HG03439 (cell line): ENCODE measurements at regions not wholly inside any gene's neighbourhood (a gene's known extent, or its start where the extent isn't known, plus 50 kb on each side); places are given as distances from the start of the nearest gene placed in this dataset.

ENCODE experiments used
- ATAC-seq: cut with Tn5 transposase; IDR thresholded peaks from one replicate; pipeline ENCODE4 v1.9.1; 2021; ENCODE audit warnings: mild to moderate bottlenecking, moderate library complexity; ENCODE audit not compliant: unreplicated experiment

DNA sequence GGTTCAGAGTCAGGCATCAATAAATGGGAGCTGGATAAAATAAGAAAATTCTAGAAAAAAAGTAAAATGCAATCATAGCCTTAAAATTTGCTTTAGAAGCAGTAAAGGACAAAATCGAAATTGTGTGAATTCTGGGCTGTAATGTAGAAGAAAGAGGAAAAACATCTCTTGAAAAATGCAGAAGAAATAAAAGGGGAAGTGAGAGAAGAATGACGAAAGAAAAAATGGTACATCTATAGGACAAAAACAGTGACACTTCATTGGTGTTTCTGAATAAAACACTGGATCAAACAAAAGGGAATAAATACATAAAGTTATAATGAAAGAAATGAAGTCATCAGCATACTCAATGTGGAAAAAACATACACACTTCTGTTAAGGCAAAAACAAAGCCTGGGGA is 642.3 kb downstream of the ACTL7B start:
- ATAC-seq: no peak

DNA sequence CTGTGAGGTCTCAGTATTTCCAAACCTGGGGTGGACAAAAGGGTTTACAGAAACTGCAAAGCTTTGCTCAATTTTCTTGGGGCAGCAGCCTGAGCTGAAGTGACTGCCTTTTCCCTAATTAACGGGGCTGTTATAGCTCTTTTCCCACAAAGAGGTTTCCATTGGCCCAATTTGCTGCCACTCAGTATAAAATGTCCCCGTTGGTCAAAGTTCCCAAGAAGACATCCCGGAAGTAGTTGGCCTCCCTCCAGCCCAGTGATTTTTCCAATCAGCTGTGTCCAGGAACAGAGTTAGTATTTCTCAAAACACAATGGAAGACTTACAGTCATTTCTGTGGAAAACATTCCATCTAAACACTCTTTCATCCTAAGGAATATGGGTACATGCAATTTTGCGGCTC is 643.6 kb downstream of the ACTL7B start:
- no peak for ATAC-seq

DNA sequence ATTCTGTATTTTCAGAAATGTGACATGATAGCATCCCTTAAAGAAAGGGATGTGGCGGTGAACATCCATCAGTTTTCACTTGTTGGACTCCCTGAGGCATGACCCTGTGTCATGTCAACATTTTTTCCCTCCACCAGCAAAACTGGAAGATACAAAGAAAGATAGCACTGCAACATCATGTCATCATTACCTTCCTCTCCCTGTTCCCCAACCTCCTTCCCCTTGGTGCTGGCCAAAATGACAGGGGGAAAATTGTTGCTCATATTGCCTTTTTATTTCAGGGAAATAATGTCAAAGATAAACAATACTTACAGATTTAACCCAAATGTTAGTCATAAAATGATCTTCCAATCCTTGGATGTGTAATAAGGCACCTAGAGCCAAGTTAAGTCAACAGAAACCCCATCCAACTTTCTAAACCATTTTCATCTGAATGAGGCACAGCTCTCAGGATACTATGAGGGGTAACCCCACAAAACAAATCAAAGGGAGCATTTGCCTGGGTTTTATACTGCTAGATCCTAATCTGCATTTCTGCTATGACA is 644.3 kb downstream of the ACTL7B start:
- ATAC-seq: no peak

DNA sequence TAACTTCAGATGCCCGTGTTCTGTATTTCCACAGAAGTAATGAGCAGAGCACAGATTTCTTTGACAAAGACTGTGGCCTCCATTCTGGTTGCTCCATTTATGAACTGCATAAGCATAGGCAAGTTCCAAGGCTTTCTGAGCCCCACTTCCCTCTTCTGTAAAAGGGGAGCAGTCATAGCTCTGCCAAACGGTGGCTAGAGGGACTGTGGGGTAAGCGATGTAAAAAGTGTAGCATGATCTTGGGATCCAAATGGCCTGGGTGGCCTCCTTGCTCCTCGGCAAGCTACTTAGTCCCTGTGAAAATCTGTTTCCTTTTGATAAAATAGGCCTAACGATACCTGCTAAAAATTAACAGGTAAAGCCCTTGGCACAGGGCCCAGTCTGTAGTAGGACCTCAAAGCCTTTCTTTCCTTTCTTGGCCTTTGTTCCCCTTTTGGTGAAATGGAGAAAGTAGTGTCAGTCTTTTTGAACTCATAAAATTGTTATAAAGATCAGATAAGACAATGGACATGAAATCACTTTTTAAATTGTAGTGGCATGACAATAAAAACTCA is 646.6 kb downstream of the ACTL7B start:
- ATAC-seq: no peak

DNA sequence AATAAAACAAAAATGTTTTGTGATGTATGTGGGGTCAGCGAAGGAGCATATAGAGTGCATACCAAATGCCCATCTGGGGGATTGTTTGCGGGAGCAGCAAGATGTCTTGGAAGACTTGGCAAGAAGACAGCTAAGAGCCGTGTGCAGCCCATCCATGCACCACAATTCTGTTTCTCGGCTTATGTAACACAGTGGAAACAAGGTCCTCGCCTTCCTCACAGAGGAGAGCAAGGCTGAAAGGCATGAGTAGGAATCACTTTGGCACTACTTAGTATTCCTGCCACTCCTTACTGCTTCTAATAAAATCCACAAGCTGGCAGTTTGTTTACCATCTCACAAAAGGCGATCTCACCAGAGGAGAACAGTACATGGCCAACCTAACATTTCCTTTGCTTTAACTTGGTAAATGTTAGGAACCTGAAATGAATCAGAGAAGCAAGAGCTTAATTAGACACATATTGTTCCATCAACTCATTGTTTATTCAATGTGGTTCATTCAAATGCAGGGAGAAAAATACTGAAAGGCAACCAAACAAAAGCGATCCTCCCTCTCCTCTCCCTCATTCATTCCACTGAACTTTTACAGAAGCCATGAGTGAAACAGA is 648.1 kb downstream of the ACTL7B start:
- ATAC-seq: no peak

DNA sequence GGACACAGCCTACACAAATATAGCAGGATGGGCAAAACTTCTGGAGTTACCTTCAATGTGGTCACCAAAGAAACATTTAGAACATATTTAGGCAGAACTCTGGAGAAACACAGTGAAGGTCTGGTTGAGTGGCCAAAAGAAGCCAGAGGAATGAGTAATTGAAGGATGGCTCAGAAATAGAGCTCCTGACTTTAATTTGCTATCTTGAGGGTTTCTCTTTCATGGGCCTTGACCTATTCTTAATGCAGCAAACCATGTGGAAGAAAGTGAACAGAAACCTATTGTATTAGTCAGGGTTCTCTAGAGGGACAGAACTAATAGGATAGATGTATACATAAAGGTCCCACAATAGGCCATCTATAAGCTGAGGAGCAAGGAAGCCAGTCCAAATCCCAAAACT is 650.5 kb downstream of the ACTL7B start:
- ATAC-seq: no peak

DNA sequence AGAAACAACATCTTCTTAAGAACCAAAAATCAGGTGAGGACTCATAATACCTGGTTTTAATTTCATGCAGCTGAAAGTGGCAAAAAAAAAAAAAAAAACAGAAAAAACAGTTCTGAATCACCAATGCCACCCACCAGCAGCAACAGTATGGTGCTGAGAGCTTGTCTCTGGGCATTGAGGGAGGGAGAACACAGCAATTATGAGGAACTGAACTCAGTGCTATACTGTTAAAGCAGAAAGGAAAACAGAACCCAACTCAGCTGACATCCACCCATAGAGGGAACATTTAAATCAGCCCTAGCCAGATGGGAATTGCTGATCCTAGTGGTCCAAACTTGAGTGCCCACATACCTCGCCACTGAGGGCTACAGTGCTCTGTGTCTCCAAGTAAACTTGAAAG is 657.9 kb downstream of the ACTL7B start:
- ATAC-seq: no peak

DNA sequence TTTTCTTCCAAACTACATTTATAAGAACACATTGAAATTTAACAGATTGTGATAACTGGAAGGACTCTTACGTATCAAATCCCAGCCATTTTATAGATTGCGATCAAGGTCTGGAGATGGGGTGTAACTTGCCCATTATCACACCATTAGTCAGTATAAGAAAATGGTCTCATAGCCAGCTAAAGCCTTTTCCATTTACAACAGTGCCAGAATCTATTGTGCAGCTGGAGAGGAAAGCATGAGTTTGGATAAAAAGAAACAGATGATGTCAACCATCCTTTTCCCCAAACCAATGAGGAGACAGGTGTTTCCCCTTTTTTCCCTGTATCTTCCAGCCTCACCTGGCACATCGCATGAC is 658.8 kb downstream of the ACTL7B start:
- ATAC-seq: no peak

DNA sequence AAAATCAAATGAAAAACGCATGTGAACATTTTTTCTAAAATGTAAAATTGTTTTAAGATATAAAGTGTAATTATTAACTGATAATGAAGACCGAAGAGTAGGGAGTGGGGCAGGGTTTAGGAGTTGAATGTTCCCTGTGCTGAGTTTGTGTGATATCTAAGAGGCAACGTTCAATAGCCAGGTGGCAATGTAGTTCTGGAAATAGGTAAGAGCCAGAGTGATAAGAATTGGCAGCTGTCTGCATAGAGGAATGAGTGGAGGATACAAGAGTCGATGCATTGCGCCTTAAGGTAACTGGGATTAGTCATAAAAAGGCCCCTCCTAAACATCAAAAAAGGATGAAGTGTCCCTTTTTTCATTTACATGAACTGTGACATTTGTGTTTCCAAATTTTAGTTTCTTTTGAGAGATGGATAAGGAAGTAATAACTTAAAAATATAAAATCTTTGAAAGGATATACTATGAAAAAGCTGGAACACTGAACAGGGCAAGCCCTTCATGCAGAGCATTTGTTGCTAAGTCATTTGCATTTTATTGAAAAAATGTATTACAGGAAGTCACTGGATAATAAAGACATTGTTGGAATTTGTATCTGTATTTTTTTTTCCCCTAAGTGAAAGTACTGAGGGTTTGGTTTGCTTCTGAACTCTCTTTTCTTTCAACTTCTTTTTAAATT is 659.3 kb downstream of the ACTL7B start:
- no peak for ATAC-seq

DNA sequence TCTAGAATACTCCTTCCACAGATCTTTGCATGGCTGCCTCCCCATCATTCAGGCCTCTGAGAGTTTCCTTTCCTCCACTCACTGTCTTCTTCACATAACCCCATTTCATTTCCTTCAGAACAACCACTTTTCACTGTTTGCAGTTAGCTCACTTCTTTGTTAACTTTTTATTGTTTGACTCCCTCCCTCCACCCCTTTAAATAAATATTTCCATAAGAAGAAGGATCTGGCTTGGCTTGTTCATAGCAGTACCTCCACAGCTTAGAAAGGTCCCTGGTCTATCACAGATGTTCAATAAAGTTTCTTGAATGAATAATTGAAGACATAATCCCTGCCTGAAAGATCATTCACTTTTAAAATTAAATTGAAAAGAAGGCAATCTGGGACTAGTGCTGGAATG is 661.6 kb downstream of the ACTL7B start:
- no peak for ATAC-seq

DNA sequence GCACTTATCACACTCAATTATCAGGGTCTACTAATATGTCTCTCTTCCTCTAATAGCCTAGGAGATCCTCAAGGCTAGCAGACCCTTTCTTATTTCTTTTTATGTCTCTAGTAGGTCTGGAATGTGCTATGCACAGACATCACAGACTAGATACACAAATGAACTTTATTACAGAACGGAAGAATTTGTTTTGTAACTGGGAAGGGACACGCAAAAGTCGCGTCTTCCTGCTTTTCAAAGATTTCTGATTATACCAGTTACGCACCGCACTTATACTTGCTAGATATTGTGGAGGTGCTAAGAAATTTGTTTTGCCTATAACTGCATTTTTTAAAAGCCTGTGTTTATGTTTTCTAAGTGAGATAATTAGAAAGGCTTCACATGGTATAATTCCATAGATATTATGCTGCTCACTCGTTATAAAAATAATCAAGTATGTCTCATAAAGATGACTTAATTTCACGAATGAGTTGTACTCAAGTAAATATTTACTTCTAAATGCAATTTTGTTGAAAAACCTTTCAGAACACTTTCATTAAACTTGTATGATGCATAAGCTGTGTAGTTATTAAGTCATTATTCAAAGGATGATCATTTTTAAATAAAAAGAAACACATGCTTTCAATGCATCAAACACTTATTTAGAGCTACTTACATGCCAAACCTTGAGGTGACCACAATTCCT is 662.6 kb downstream of the ACTL7B start:
- ATAC-seq: no peak

DNA sequence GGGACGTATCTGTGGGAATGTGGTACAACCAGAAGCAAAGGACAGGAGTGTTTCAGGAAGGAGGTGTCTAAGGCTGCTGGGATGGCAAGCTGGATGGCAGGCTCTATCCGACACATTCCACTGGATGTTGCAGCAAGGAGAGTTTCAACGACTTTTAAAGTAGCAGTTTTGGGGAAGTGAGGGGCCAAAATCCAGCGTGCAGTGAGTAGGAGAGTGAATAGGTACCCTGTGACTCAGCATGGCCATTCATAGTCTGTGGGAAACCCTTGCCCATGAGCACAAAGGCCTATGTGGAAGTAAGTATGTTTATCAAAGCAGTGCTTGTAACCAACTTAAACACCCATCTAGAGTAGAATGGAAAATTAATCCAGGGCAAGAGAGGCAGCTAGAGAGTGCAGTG is 664.7 kb downstream of the ACTL7B start:
- ATAC-seq: no peak

DNA sequence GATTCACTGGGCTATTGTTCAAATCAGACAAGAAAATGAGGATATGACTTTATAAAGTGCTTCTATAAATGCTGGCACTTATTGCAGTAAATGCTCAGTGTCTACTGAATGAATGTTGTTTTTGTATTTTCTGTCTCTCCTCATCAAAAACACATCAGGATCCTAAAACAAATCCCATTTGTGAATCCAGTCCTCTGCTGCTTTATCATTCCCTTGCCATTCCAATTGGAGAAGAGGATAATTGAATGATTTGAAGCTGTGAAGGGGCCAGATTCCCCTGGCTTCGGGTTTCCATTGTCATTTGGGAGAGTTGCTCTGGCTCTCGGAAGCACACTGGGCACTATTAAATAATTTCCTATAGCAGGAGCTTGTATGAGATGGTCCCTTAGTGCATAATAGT is 666.8 kb downstream of the ACTL7B start:
- ATAC-seq: no peak

DNA sequence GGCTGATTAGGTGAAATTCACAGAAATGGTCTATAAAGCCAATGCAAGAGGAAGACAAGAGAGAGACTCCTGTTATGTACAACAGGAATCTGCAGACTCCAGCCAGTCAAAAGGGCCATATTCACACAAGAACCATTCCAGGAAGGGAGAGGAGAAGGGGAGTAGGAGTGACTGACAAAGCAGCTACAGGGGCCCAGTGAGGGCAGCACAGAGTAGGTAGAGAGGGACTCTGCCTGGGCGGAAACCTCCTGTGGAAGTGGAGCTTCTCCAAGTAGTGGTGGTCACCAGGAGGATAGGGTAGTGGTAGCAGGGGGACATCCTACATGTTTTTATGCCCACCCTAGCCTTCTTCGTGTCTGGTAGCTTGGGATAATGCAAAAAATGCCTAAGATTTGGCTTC is 667.3 kb downstream of the ACTL7B start:
- no peak for ATAC-seq

DNA sequence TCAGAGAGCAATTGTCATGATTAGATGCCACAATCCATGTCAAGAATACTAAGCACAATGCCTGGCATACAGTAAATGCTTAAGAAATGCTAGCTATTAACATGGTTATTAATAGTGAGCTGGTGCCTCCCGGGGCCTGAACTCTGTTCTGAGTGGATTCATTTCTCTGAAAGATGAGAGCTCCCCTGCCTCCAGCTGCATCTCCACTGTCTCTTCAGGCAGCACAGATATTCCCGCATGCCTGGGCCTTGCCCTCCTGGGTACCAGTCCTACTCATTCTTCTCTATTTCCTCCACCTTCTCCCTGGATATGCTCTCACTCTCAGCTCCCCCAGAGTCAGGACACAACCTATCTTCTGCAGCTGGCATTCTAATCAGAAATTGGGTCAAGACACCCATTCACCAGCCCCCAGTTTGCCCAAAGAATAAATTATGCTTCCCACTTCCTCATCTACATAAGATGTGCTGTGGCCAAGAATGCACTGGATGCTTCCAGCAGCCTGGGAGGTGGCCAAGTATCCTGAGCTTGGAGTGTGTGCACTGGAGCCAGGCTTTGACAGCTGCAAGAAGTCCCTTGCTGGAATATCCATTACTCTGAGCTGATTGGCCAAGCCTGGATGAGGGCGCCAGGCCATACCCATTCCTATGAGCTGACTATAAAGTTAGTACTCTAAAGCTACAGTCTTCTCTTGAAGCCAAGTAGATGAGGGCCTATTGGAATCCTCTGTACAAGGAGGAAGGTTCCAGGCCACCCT is 669.0 kb downstream of the ACTL7B start:
- ATAC-seq: no peak

DNA sequence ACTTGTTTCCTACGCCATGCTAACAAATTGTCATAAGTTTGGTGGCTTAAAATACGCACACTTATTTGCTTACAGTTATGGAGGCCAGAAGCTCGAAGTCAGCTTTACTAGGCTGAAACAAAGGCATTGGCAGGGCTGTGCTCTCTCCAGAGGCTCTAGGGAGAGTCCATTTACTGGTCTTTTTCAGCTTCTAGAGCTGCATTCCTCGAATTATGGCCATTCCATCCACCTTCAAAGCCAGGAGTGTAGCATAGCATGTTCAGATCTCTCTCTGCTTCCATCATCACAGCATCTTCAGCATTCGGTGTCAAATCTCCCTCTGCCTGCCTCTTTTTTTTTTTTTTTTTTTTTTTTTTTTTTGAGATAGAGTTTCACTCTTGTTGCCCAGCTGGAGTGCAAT is 670.2 kb downstream of the ACTL7B start:
- ATAC-seq: no peak

DNA sequence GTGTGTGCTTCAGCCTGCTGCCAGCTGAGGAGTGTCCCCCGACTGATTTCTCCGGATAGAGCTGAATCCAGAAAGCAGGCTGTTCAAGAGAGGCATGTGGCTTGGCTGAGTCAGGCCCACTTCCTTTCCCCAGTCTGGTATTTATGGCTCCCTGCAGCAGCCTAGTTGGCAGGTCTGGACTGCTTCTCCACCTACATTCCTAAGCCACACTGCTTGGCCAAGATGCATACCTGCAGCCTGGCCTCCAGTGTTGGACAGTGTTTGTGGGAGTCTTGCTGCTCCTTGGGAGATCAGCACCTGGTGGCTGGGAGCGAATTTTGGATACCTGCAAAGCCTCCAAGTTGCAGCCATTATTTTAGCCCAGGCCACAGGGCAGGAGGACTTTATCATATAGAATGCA is 670.8 kb downstream of the ACTL7B start:
- no peak for ATAC-seq

DNA sequence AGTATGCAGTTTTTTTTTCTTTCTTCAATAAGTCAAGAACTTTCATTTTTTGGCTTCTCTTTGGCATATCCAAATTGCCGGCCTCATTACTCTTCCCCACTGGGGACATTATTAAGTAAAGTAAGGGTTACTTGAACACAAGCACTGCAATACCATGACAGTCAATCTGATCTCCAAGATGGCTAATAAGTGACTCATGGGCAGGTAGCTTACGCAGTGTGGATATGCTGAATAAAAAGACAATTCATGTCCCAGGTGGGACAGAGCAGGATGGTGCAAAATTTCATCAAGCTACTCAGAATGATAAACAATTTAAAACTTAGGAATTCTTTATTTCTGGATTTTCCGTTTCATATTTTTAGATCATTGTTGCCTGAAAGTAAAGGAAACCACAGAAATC is 671.8 kb downstream of the ACTL7B start:
- ATAC-seq: no peak

DNA sequence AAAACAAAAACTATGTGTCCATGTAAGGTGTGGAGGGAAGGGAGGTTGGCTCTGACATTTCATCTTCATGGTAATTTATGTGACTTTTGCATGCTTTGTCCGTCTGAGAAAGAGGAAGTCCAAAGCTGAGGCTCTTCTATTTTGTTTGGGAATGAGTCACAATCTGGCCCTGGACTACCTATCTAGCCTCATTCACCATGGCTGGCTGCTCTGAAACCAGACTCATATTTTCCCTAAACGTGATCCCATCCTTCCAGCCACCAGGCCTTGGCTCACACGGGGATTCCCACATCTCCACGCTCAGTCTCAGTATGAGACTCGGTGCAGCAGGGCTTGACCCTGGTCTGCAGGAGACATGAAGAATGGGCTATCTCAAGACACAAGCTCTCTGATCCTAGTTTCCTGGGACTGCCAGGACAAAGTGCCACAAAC is 672.8 kb downstream of the ACTL7B start:
- ATAC-seq: peak; percentile 87

DNA sequence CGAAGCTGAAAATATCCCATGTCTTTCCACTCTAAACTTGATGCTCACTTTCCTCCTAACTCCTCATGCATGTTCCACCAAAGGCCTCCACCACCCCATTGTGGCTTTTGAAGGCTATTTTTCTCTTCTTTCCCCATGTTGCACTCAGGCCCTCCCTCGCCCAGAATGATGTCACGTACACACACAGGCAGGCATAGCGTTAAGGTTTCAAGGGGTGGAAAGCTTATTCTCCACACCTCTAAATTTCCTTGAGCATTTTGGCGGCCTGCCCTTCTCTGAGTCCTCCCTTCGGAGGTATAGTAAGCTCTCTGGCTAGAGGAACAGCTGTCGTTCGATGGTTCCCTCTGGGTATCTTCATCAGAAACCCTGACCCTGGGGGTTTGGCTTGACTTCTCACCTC is 673.5 kb downstream of the ACTL7B start:
- ATAC-seq: no peak

DNA sequence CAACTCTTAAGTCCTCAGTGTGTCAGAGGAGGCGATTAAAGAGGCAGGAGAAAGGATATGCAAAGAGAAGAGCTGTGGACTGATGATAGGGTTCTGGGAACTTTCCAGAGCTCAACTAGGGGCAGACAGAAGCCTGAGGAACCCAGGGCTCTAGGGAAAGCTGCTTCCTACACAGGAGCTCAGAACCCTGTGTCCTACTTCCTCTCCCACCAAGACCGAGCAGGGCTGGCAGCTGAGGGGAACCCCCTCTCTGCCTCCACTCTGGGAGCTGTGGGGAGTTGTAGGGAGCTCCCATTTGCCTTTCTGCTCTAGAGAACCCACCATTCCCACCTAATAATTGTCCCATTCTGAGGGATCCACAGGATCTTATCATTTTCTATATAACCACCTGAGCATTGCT is 674.3 kb downstream of the ACTL7B start:
- ATAC-seq: no peak
